ENCODE measurements at regions not wholly inside any gene's neighbourhood (a gene's known extent, or its start where the extent isn't known, plus 50 kb on each side); places are given as distances from the start of the nearest gene placed in this dataset.
A peak's percentile ranks its signal among the peaks of the same experiment; 100 is the strongest.

DNA sequence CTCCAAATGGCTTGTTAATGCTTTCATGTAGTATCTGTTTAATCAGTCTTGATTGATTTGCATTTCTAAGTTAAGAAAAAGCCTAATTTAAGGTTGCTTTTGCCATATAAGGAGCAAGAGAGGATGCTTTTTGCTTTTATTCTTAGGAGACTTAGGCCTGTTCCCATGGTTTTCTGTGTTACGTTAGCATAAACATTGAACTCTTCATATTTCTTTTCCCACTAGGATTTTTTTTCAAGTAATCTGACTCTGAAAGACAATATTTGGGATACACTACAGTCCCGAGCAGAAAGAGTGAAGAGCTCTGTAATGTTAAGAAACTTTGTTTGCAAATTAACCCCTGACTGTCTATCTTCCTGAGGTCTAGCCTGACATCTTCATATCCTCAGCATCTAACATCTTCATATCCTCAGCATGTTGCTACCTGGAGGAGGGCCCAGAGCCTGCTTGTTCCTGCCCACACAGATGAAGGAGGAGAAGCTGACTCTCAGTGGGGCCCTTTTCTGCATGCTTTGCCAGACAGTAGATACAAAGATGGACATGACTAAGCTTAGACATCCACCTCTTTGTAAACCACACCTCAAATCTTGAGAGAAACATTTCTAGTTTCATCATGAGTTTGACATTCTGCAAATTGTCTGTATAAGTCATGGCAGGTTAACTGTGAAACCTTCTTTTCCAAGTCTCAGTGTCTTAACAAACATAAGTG lies 86.2 kb upstream of the COL6A5 start:
- TF ChIP-seq, protein P1, sequence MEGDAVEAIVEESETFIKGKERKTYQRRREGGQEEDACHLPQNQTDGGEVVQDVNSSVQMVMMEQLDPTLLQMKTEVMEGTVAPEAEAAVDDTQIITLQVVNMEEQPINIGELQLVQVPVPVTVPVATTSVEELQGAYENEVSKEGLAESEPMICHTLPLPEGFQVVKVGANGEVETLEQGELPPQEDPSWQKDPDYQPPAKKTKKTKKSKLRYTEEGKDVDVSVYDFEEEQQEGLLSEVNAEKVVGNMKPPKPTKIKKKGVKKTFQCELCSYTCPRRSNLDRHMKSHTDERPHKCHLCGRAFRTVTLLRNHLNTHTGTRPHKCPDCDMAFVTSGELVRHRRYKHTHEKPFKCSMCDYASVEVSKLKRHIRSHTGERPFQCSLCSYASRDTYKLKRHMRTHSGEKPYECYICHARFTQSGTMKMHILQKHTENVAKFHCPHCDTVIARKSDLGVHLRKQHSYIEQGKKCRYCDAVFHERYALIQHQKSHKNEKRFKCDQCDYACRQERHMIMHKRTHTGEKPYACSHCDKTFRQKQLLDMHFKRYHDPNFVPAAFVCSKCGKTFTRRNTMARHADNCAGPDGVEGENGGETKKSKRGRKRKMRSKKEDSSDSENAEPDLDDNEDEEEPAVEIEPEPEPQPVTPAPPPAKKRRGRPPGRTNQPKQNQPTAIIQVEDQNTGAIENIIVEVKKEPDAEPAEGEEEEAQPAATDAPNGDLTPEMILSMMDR (IDR thresholded peaks at IDR 0.05), result no peak
- DNase-seq (ENCODE audit: low spot score), result no peak
- ATAC-seq (ENCODE audit: low FRiP score), result peak; percentile 81

DNA sequence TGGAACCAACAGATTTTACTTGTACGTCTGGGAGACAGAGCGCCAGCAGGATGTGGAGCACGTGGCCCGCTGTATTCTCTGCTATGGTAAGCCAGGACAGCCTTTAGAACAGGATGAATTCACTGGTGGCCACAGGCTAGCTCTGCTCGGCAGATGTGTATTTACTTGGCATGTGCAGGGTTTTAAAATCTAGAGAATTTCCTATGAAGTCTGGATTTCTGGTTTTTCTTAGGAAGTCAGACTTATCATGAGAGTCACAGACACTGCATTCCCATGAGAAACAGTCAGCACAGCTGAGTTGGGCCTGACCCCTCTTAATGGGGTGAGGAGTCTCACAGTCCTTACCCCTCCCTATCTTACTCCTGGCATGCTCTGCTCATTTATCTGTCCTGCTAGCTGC lies 84.6 kb upstream of the COL6A5 start:
- TF ChIP-seq, protein P1 (IDR thresholded peaks at IDR 0.05), result no peak
- DNase-seq (ENCODE audit: low spot score) (no peak), ATAC-seq (ENCODE audit: low FRiP score) (no peak)

DNA sequence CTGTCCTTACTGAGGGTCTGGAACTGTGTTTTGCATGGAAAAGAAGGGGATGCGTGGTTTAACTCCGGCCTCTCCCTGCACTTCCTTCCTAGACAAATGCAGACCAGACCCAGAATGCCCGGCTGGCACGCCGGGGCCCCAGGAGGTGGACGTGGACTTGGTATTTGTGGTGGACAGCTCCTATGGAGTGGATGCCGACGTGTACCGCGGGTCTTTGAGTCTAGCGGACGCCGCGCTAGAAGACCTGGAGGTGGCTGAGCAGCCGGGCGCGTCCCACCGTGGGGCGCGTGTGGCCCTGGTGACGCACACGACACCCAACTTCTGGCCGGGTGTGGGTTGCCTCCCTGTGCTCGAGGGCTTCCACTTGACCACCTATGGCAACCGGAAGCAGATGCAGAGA lies 81.8 kb upstream of the COL6A5 start:
- no peak for DNase-seq (ENCODE audit: low spot score)
- TF ChIP-seq, protein P1 (IDR thresholded peaks at IDR 0.05), result no peak
- no peak for ATAC-seq (ENCODE audit: low FRiP score)

DNA sequence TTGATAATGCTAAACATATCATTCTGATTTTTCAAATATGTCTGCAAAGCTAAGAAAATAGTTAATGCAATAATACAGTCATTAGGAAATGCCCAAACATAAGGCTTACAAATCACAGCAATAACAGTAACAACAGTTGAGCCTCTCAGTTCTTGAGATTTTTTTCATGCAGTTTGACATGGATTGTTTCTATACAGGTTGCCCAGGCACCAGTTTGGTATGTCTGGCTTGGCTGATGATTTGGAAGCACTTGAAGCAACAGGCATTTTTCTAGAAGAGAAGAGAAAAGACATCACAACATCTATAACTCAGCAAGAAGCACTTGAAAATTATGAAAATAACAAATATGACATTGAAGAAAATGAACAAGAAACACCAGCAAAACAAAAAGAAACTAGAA lies 78.7 kb upstream of the COL6A5 start:
- ATAC-seq (ENCODE audit: low FRiP score) (no peak), DNase-seq (ENCODE audit: low spot score) (no peak)
- TF ChIP-seq, protein P1 (IDR thresholded peaks at IDR 0.05), result no peak

DNA sequence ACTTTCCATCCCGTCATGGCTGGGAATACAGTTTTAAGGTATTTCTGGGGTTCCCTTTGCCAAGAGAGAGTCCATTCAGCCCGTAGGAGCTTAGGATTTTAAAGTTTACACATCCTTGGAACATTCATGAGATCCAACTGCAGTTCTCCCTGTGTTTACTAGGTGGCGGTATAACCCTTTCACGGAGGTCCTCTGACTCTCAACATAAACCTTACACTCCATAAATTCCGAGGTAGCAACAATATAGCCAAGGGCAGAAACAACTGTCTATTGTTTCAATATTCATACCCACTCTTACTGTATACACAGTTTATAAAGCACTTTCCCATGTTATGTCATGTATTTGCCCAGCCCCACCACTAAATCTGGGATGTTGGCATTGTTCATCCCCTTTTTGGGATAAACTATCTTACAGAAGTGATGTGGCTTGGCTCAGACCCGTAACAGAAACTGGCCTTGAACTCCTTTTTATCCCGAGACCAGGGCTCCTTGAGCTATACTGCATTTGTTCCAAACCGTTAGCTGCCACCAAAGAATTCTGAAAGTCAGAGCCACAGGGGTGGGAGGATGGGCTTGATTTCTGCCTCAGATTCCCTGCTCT lies 69.2 kb upstream of the COL6A5 start:
- ATAC-seq (ENCODE audit: low FRiP score), result peak; percentile 81
- TF ChIP-seq, protein P1 (IDR thresholded peaks at IDR 0.05), result peak in 1 of 3 donors; percentile 69
- no peak for DNase-seq (ENCODE audit: low spot score)

DNA sequence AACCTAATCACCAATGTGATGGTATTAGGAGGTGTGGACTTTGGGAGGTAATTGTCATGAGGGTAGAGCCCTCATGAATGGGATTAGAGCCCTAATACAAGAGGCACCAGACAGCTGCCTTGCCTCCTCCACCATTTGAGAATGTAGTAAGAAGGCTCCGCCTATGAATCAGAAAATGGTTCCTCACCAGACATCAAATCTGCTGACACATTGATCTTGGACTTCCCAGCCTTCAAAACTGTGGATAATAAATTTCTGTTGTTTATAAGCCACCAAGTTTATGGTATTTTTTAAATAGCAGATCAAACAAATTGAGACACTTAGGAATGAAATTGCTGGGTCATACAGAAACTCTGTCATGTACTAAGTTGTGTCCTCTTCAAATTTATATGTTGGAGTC lies 56.8 kb upstream of the COL6A5 start:
- TF ChIP-seq, protein P1 (IDR thresholded peaks at IDR 0.05), result no peak
- no peak for ATAC-seq (ENCODE audit: low FRiP score)
- no peak for DNase-seq (ENCODE audit: low spot score)

DNA sequence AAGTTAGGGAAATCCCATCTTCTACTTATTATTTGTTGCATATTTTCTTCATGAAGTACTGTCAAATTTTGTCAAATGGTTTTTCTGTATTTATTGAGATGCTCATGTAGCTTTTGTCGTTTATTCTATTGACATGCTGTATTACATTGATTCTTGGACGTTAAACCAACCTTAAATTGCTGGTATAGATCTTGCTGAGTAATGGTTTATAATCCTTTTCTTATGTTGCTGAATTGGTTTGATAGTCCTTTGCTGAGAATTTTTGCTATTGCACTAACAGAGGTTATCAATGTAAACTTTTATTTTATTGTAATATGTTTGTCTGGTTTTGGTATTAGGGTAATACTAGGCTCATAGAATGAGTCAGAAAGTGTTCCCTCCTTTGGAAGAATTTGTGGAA lies 54.3 kb upstream of the COL6A5 start:
- DNase-seq (ENCODE audit: low spot score), result no peak
- TF ChIP-seq, protein P1 (IDR thresholded peaks at IDR 0.05), result no peak
- ATAC-seq (ENCODE audit: low FRiP score), result no peak

Data from omental fat pad (tissue), 3 donors.